Uterus (tissue), 3 donors: ENCODE measurements at regions not wholly inside any gene's neighbourhood (a gene's known extent, or its start where the extent isn't known, plus 50 kb on each side); places are given as distances from the start of the nearest gene placed in this dataset.

Source experiments
- DNase-seq, 2 donors: peaks; one replicate each; pipeline ENCODE4 v3.0.0-alpha.2; 2019 to 2020
- H3K27ac ChIP-seq, 2 donors: fragments of 200-600 bp; sonication (generic); 1 replicate in 1 of 2; 2 replicates in 1 of 2; pipeline ENCODE4 v1.5.1; 2016 to 2018
- H3K27me3 ChIP-seq, 2 donors: fragments of 200-600 bp; sonication (generic); one replicate each; pipeline ENCODE4 v1.5.1; 2018 to 2019; ENCODE audit warnings: control low read depth in 1 of 2
- H3K36me3 ChIP-seq, 2 donors: fragments of 200-600 bp; sonication (generic); one replicate each; pipeline ENCODE4 v1.5.1; 2019; ENCODE audit warnings: control low read depth in 1 of 2
- H3K4me1 ChIP-seq, 2 donors: fragments of 200-600 bp; sonication (generic); one replicate each; pipeline ENCODE4 v1.5.1; 2018 to 2019; ENCODE audit warnings: control low read depth in 1 of 2
- H3K4me3 ChIP-seq, 2 donors: fragments of 200-600 bp; sonication (generic); 1 replicate in 1 of 2; 2 replicates in 1 of 2; pipeline ENCODE4 v1.5.1; 2018 to 2019; ENCODE audit warnings: mild to moderate bottlenecking in 1 of 2
- H3K9me3 ChIP-seq, 2 donors: fragments of 200-600 bp; sonication (generic); one replicate each; pipeline ENCODE4 v1.5.1; 2019; ENCODE audit warnings: control low read depth in 1 of 2
- POLR2A ChIP-seq, 2 donors: fragments of 450-650 bp; IDR thresholded peaks; one replicate each; pipeline ENCODE4 v1.6.1; 2016; ENCODE audit warnings: antibody characterized with exemption in 2 of 2, mild to moderate bottlenecking in 1 of 2, moderate library complexity in 1 of 2
- intact Hi-C: fragments of 100-400 bp; cut with DNase I; formaldehyde crosslinking; loops from one replicate; pipeline ENCODE4 v1.15.1; 2023; ENCODE audit warnings: low total_unique reads
- TF ChIP-seq, protein P1 (sequence below), 4 experiments: fragments of 200-600 bp in 2 of 4; fragments of 450-650 bp in 2 of 4; sonication (generic) in 2 of 4; IDR thresholded peaks; one replicate each; pipeline ENCODE4 v1.5.1; 2016 to 2019; ENCODE audit warnings: antibody characterized with exemption in 4 of 4, mild to moderate bottlenecking in 2 of 4, moderate library complexity in 1 of 4
- donor health status: DM: yes; HTN: yes; CAD: no.

GRCh38 chr11:81449588-81450156 lies 1284.0 kb downstream of the FAM181B start:
- DNase-seq: no peak
- Histone ChIP-seq H3K4me1 (no peaks in the 10 kb centered on the region), H3K27ac (no peak overlapping the region), H3K4me3 (no peak overlapping the region), H3K36me3 (no peaks in the 10 kb centered on the region), H3K27me3 (no peaks in the 10 kb centered on the region), H3K9me3 (no peaks in the 10 kb centered on the region)
- TF ChIP-seq, protein P1, sequence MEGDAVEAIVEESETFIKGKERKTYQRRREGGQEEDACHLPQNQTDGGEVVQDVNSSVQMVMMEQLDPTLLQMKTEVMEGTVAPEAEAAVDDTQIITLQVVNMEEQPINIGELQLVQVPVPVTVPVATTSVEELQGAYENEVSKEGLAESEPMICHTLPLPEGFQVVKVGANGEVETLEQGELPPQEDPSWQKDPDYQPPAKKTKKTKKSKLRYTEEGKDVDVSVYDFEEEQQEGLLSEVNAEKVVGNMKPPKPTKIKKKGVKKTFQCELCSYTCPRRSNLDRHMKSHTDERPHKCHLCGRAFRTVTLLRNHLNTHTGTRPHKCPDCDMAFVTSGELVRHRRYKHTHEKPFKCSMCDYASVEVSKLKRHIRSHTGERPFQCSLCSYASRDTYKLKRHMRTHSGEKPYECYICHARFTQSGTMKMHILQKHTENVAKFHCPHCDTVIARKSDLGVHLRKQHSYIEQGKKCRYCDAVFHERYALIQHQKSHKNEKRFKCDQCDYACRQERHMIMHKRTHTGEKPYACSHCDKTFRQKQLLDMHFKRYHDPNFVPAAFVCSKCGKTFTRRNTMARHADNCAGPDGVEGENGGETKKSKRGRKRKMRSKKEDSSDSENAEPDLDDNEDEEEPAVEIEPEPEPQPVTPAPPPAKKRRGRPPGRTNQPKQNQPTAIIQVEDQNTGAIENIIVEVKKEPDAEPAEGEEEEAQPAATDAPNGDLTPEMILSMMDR (IDR thresholded peaks at IDR 0.05): no peak
- TF ChIP-seq POLR2A (IDR thresholded peaks at IDR 0.05): no peak
- intact Hi-C loops: no loop called here

GRCh38 chr11:81444297-81444696 lies 1289.4 kb downstream of the FAM181B start:
- TF ChIP-seq, protein P1 (IDR thresholded peaks at IDR 0.05): no peak
- no peak for TF ChIP-seq POLR2A (IDR thresholded peaks at IDR 0.05)
- Histone ChIP-seq H3K4me3 (no peak overlapping the region), H3K27me3 (no peaks in the 10 kb centered on the region), H3K4me1 (no peaks in the 10 kb centered on the region), H3K36me3 (no peaks in the 10 kb centered on the region), H3K9me3 (no peaks in the 10 kb centered on the region), H3K27ac (no peak overlapping the region)
- DNase-seq: no peak
- intact Hi-C loops: no loop called here

DNA sequence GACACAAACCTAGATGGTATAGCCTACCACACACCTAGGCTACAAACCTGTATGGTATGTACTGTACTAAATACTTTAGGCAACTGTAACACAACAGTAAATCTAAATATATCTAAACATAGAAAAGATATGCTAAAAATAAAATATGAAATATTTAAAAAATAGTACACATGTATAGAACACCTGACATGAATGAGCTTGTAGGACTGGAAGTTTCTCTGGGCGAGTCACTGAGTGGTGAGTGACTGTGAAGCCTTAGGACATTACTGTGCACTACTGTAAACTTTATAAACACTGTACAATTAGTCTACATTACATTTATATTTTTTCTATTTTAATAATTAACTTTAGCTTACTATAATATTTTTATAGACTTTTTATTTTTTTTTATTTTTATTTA lies 1301.3 kb downstream of the FAM181B start:
- TF ChIP-seq POLR2A (IDR thresholded peaks at IDR 0.05): no peak
- TF ChIP-seq, protein P1 (IDR thresholded peaks at IDR 0.05): no peak
- intact Hi-C loops: no loop called here
- Histone ChIP-seq H3K27ac (no peak overlapping the region), H3K9me3 (no peaks in the 10 kb centered on the region), H3K4me1 (no peaks in the 10 kb centered on the region), H3K27me3 (no peaks in the 10 kb centered on the region), H3K36me3 (no peaks in the 10 kb centered on the region), H3K4me3 (no peak overlapping the region)
- no peak for DNase-seq

GRCh38 chr11:81424822-81425221 lies 1308.8 kb downstream of the FAM181B start:
- H3K4me3 ChIP-seq: no peak overlapping the region
- intact Hi-C loops: no loop called here
- TF ChIP-seq, protein P1 (IDR thresholded peaks at IDR 0.05): no peak
- no peak for TF ChIP-seq POLR2A (IDR thresholded peaks at IDR 0.05)
- no peaks in the 10 kb centered on the region for H3K4me1 ChIP-seq
- no peaks in the 10 kb centered on the region for H3K27me3 ChIP-seq
- no peak for DNase-seq
- no peaks in the 10 kb centered on the region for H3K9me3 ChIP-seq
- H3K27ac ChIP-seq: no peak overlapping the region
- no peaks in the 10 kb centered on the region for H3K36me3 ChIP-seq

- no peaks in the 10 kb centered on the region for H3K36me3 ChIP-seq
- TF ChIP-seq, protein P1 (IDR thresholded peaks at IDR 0.05): no peak
- TF ChIP-seq POLR2A (IDR thresholded peaks at IDR 0.05): no peak
- no peaks in the 10 kb centered on the region for H3K27me3 ChIP-seq
- no peaks in the 10 kb centered on the region for H3K4me1 ChIP-seq
- no peaks in the 10 kb centered on the region for H3K9me3 ChIP-seq
- intact Hi-C loops: no loop called here
- no peak overlapping the region for H3K4me3 ChIP-seq
- no peak for DNase-seq
- no peak overlapping the region for H3K27ac ChIP-seq
These were observed 1311.3 kb downstream of the FAM181B start for GRCh38 chr11:81422402-81422801.
